Astrocyte of the spinal cord (primary cell): ENCODE measurements at regions not wholly inside any gene's neighbourhood (a gene's known extent, or its start where the extent isn't known, plus 50 kb on each side); places are given as distances from the start of the nearest gene placed in this dataset.

Experiments
- DNase-seq: peaks from one replicate; pipeline ENCODE4 v3.0.0; 2011; ENCODE audit warnings: low read depth, low spot score
- H3K4me3 ChIP-seq: 2 replicates; pipeline ENCODE4 v1.5.1; 2011; ENCODE audit warnings: low read depth, mild to moderate bottlenecking, low read length, moderate library complexity
- in situ Hi-C: cut with HindIII; loops from 2 replicates; pipeline ENCODE4 v1.10.0; 2017; ENCODE audit warnings: low sequenced_read_pairs
- TF ChIP-seq, protein P1 (sequence below): IDR thresholded peaks from 2 replicates; pipeline ENCODE4 v1.5.1; 2012; ENCODE audit warnings: low read depth, mild to moderate bottlenecking, low read length, inconsistent platforms

GRCh38 chr14:87171141-87171540 lies 821.8 kb downstream of the GALC start:
- TF ChIP-seq, protein P1, sequence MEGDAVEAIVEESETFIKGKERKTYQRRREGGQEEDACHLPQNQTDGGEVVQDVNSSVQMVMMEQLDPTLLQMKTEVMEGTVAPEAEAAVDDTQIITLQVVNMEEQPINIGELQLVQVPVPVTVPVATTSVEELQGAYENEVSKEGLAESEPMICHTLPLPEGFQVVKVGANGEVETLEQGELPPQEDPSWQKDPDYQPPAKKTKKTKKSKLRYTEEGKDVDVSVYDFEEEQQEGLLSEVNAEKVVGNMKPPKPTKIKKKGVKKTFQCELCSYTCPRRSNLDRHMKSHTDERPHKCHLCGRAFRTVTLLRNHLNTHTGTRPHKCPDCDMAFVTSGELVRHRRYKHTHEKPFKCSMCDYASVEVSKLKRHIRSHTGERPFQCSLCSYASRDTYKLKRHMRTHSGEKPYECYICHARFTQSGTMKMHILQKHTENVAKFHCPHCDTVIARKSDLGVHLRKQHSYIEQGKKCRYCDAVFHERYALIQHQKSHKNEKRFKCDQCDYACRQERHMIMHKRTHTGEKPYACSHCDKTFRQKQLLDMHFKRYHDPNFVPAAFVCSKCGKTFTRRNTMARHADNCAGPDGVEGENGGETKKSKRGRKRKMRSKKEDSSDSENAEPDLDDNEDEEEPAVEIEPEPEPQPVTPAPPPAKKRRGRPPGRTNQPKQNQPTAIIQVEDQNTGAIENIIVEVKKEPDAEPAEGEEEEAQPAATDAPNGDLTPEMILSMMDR: no peak
- DNase-seq: no peak
- H3K4me3 ChIP-seq: no peak overlapping the region
- in situ Hi-C loops: no loop called here

GRCh38 chr14:87170179-87170578 lies 822.8 kb downstream of the GALC start:
- in situ Hi-C loops: no loop called here

DNA sequence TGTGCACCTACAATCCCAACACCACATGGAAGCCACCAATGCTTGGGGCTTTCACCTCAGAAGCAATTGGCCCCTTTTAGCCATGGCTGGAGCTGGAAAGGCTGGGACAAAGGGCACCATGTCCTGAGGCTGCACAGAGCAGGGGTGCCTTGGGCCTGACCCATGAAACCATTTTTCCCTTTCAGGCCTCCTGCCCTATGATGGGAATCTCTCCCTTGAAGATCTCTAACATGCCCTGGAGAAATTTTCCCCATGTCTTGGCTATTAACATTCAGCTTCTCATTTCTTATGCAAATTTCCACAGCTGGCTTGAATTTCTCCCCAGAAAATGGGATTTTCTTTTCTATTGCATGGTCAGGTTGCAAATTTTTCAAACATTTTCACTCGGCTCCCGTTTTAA lies 823.6 kb downstream of the GALC start:
- no peak for DNase-seq

More at GRCh38 chr14:87170179-87170578, 822.8 kb downstream of the GALC start:
- no peak for DNase-seq
- H3K4me3 ChIP-seq: no peak overlapping the region
- TF ChIP-seq, protein P1: no peak

GRCh38 chr14:87161502-87161901 lies 831.5 kb downstream of the GALC start:
- TF ChIP-seq, protein P1: no peak
- in situ Hi-C loops: no loop called here
- H3K4me3 ChIP-seq: no peak overlapping the region
- DNase-seq: no peak

More for the DNA sequence above, 823.6 kb downstream of the GALC start:
- H3K4me3 ChIP-seq: no peak overlapping the region
- in situ Hi-C loops: no loop called here
- TF ChIP-seq, protein P1: no peak

GRCh38 chr14:87160989-87161388 lies 832.0 kb downstream of the GALC start:
- in situ Hi-C loops: no loop called here
- TF ChIP-seq, protein P1: no peak
- H3K4me3 ChIP-seq: no peak overlapping the region
- DNase-seq: no peak

GRCh38 chr14:87158283-87158682 lies 834.7 kb downstream of the GALC start:
- no peak overlapping the region for H3K4me3 ChIP-seq
- TF ChIP-seq, protein P1: no peak
- in situ Hi-C loops: no loop called here
- no peak for DNase-seq

DNA sequence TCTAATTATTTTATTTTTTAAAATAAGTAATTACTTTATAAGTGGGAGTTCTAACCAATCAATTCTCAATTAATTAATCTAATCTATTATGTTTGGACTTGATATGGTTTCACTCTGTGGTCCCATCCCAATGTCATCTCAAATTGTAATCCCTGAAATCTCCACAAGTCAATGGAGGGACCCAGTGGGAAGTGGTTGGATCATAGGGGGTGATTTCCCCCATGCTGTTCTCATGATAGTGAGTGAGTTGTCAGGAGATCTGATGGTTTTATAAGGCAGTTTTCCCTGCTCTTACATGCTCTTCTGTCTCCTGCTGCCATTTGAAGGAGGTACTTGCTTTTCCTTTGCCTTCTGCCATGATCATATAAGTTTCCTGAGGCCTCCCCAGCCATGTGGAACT lies 836.1 kb downstream of the GALC start:
- no peak for DNase-seq
- in situ Hi-C loops: no loop called here
- no peak overlapping the region for H3K4me3 ChIP-seq
- TF ChIP-seq, protein P1: no peak
